OCI-LY1 (cell line): ENCODE measurements at regions not wholly inside any gene's neighbourhood (a gene's known extent, or its start where the extent isn't known, plus 50 kb on each side); places are given as distances from the start of the nearest gene placed in this dataset.

Experiments
- CTCF ChIP-seq: fragments of 200-600 bp; sonication (generic), shearing (Covaris generic); IDR thresholded peaks from 2 replicates; pipeline ENCODE4 v1.5.1; 2017; ENCODE audit warnings: mild to moderate bottlenecking, antibody characterized with exemption, low read length, moderate library complexity, mixed read lengths
- EZH2 ChIP-seq: fragments of 200-600 bp; sonication (generic), shearing (Covaris generic); IDR thresholded peaks from 2 replicates; pipeline ENCODE4 v1.8.0; 2017; ENCODE audit warnings: borderline replicate concordance, mixed run types, mild to moderate bottlenecking, antibody characterized with exemption, low read length, moderate library complexity, mixed read lengths

GRCh38 chr7:14073543-14073942 lies 84.1 kb upstream of the ETV1 start:
- TF ChIP-seq CTCF (no peak), EZH2 (no peak)
